Liver (tissue), 8 donors: ENCODE measurements at regions not wholly inside any gene's neighbourhood (a gene's known extent, or its start where the extent isn't known, plus 50 kb on each side); places are given as distances from the start of the nearest gene placed in this dataset.

Experiments used
- DNase-seq: peaks from one replicate; pipeline ENCODE4 v3.0.0-alpha.2; 2017; ENCODE audit warnings: low spot score
- H3K27ac ChIP-seq, 2 donors: one replicate each; pipeline ENCODE4 v1.7.0; 2013; ENCODE audit warnings: inconsistent platforms in 2 of 2, low read length in 2 of 2, control low read depth in 1 of 2, low read depth in 1 of 2, mild to moderate bottlenecking in 1 of 2
- H3K27me3 ChIP-seq, 4 donors: one replicate each; pipeline versions ENCODE4 v1.6.1 to v1.7.0; 2013; ENCODE audit warnings: low read length in 3 of 4, inconsistent platforms in 1 of 4, mild to moderate bottlenecking in 1 of 4, moderate library complexity in 1 of 4; ENCODE audit not compliant: control insufficient read depth in 4 of 4, insufficient read depth in 4 of 4
- H3K36me3 ChIP-seq, 4 donors: one replicate each; pipeline versions ENCODE4 v1.6.1 to v1.7.0; 2013; ENCODE audit warnings: low read length in 3 of 4, mild to moderate bottlenecking in 3 of 4, low read depth in 1 of 4, moderate library complexity in 1 of 4; ENCODE audit not compliant: control insufficient read depth in 4 of 4, insufficient read depth in 3 of 4
- H3K4me1 ChIP-seq, 4 donors: one replicate each; pipeline versions ENCODE4 v1.6.1 to v1.7.0; 2013; ENCODE audit warnings: low read length in 3 of 4, mild to moderate bottlenecking in 3 of 4, moderate library complexity in 1 of 4; ENCODE audit not compliant: control insufficient read depth in 4 of 4, insufficient read depth in 4 of 4
- H3K4me3 ChIP-seq, 3 donors: one replicate each; pipeline versions ENCODE4 v1.6.1 to v1.7.0; 2013; ENCODE audit warnings: low read length in 3 of 3, control low read depth in 1 of 3, low read depth in 1 of 3, mild to moderate bottlenecking in 1 of 3
- H3K9ac ChIP-seq, 2 donors: one replicate each; pipeline ENCODE4 v1.7.0; 2013; ENCODE audit warnings: low read length in 2 of 2, mild to moderate bottlenecking in 2 of 2, moderate library complexity in 2 of 2, control low read depth in 1 of 2, low read depth in 1 of 2
- H3K9me3 ChIP-seq, 4 donors: one replicate each; pipeline versions ENCODE4 v1.6.1 to v1.7.0; 2013; ENCODE audit warnings: low read length in 3 of 4; ENCODE audit not compliant: control insufficient read depth in 4 of 4
- ATF3 ChIP-seq: IDR thresholded peaks from 2 replicates; pipeline ENCODE4 v1.6.1; 2016; ENCODE audit warnings: antibody characterized with exemption
- CTCF ChIP-seq: fragments of 150-350 bp; IDR thresholded peaks from 2 replicates; pipeline ENCODE4 v1.5.1; 2017; ENCODE audit warnings: improper control_type of control experiment, low read depth, low read length; ENCODE audit not compliant: missing input control
- EGR1 ChIP-seq, 2 donors: IDR thresholded peaks; 2 replicates each; pipeline ENCODE4 v1.6.1; 2016 to 2018; ENCODE audit warnings: antibody characterized with exemption in 2 of 2, low read depth in 2 of 2
- FOXA1 ChIP-seq: IDR thresholded peaks from 2 replicates; pipeline ENCODE4 v1.6.1; 2016; ENCODE audit warnings: antibody characterized with exemption
- FOXA2 ChIP-seq: IDR thresholded peaks from 2 replicates; pipeline ENCODE4 v1.6.1; 2016; ENCODE audit warnings: antibody characterized with exemption
- GABPA ChIP-seq, 2 donors: IDR thresholded peaks in 1 of 2; conservative IDR thresholded peaks in 1 of 2; 2 replicates each; pipeline ENCODE4 v1.6.1; 2016; ENCODE audit warnings: antibody characterized with exemption in 2 of 2, mild to moderate bottlenecking in 1 of 2, moderate library complexity in 1 of 2
- HNF4A ChIP-seq, 2 donors: conservative IDR thresholded peaks; 2 replicates each; pipeline ENCODE4 v1.6.1; 2016; ENCODE audit warnings: antibody characterized with exemption in 2 of 2, mild to moderate bottlenecking in 2 of 2
- JUND ChIP-seq, 2 donors: IDR thresholded peaks; 2 replicates each; pipeline ENCODE4 v1.6.1; 2016; ENCODE audit warnings: antibody characterized with exemption in 2 of 2
- MAX ChIP-seq: IDR thresholded peaks from 2 replicates; pipeline ENCODE4 v1.6.1; 2016; ENCODE audit warnings: antibody characterized with exemption
- NR2F2 ChIP-seq: IDR thresholded peaks from 2 replicates; pipeline ENCODE4 v1.6.1; 2016; ENCODE audit warnings: antibody characterized with exemption
- RAD21 ChIP-seq, 2 donors: IDR thresholded peaks; 2 replicates each; pipeline ENCODE4 v1.6.1; 2016; ENCODE audit warnings: antibody characterized with exemption in 2 of 2, mild to moderate bottlenecking in 2 of 2
- REST ChIP-seq: IDR thresholded peaks from 2 replicates; pipeline ENCODE4 v1.6.1; 2016; ENCODE audit warnings: antibody characterized with exemption, mild to moderate bottlenecking
- RXRA ChIP-seq, 2 donors: IDR thresholded peaks; 2 replicates each; pipeline ENCODE4 v1.6.1; 2017 to 2018; ENCODE audit warnings: antibody characterized with exemption in 2 of 2, mild to moderate bottlenecking in 1 of 2
- SP1 ChIP-seq: IDR thresholded peaks from 2 replicates; pipeline ENCODE4 v1.6.1; 2018; ENCODE audit warnings: antibody characterized with exemption, mild to moderate bottlenecking
- TAF1 ChIP-seq: conservative IDR thresholded peaks from 2 replicates; pipeline ENCODE4 v1.6.1; 2016; ENCODE audit warnings: antibody characterized with exemption, mild to moderate bottlenecking
- YY1 ChIP-seq: IDR thresholded peaks from 2 replicates; pipeline ENCODE4 v1.6.1; 2016; ENCODE audit warnings: antibody characterized with exemption, mild to moderate bottlenecking
- ZBTB33 ChIP-seq: IDR thresholded peaks from 2 replicates; pipeline ENCODE4 v1.6.1; 2016; ENCODE audit warnings: antibody characterized with exemption
- WGBS: extraction: QIAGEN DNeasy Blood & Tissue Kit; methylation state at CpG from one replicate; pipeline ENCODE4 v1.1.7; 2013; 5-methylcytosine and 5-hydroxymethylcytosine counted together
- donor health status: healthy.
- donor health status: healthy.
- donor health status: healthy.
- donor health status: healthy.
- donor health status: healthy.

GRCh38 chr7:19294619-19295018 is 149.4 kb upstream of the FERD3L start:
- Histone ChIP-seq H3K9ac (no peak overlapping the region), H3K9me3 (no peaks in the 10 kb centered on the region), H3K36me3 (no peaks in the 10 kb centered on the region), H3K4me1 (no peaks in the 10 kb centered on the region), H3K4me3 (no peak overlapping the region), H3K27me3 (peaks cover 0 to 2% (median 0%) of the 10 kb centered on the region in 4 donors), H3K27ac (no peak overlapping the region)
- DNase-seq = no peak
- WGBS = 74% methylated on average over 5 of the region's 5 CpGs
- TF ChIP-seq CTCF (no peak), NR2F2 (no peak), RXRA (IDR thresholded peaks at IDR 0.05) (no peak)

- Histone ChIP-seq H3K9me3 (no peaks in the 10 kb centered on the region), H3K36me3 (no peaks in the 10 kb centered on the region), H3K4me3 (no peak overlapping the region), H3K27ac (no peak overlapping the region), H3K9ac (no peak overlapping the region), H3K4me1 (no peaks in the 10 kb centered on the region), H3K27me3 (peaks cover 0 to 2% (median 0%) of the 10 kb centered on the region in 4 donors)
- no peak for DNase-seq
- 69% methylated on average over 3 of the region's 3 CpGs for WGBS
- no peak for TF ChIP-seq YY1
- TF ChIP-seq FOXA1 = no peak
- no peak for TF ChIP-seq ZBTB33
- TF ChIP-seq HNF4A (conservative IDR thresholded peaks at IDR 0.05) = no peak
- no peak for TF ChIP-seq RAD21 (IDR thresholded peaks at IDR 0.05)
- no peak for TF ChIP-seq GABPA (IDR thresholded peaks at IDR 0.05 in 1 of 2, conservative IDR thresholded peaks at IDR 0.05 in 1 of 2)
- TF ChIP-seq ATF3 = no peak
- TF ChIP-seq TAF1 = no peak
- TF ChIP-seq SP1 = no peak
- no peak for TF ChIP-seq EGR1 (IDR thresholded peaks at IDR 0.05; ENCODE audit: low read depth in 2 of 2)
- no peak for TF ChIP-seq JUND (IDR thresholded peaks at IDR 0.05)
- TF ChIP-seq RXRA (IDR thresholded peaks at IDR 0.05) = no peak
- no peak for TF ChIP-seq FOXA2
- TF ChIP-seq REST = no peak
- TF ChIP-seq MAX = no peak
- TF ChIP-seq CTCF = no peak
- no peak for TF ChIP-seq NR2F2
Measured at GRCh38 chr7:19293431-19293830, 148.2 kb upstream of the FERD3L start.
